GM23248 (cell line): ENCODE measurements at regions not wholly inside any gene's neighbourhood (a gene's known extent, or its start where the extent isn't known, plus 50 kb on each side); places are given as distances from the start of the nearest gene placed in this dataset.

Experiments used
- DNase-seq: peaks from one replicate; pipeline ENCODE4 v3.0.0-alpha.2; 2015
- H2AFZ ChIP-seq: fragments of 200-600 bp; sonication (generic); 2 replicates; pipeline ENCODE4 v1.6.1; 2016; ENCODE audit warnings: antibody characterized with exemption
- H3F3A ChIP-seq: fragments of 200-600 bp; sonication (generic); 2 replicates; pipeline ENCODE4 v1.6.1; 2016; ENCODE audit warnings: mild to moderate bottlenecking, antibody characterized with exemption, mixed run types; ENCODE audit not compliant: insufficient read depth
- H3K27ac ChIP-seq: fragments of 200-600 bp; sonication (generic); 2 replicates; pipeline ENCODE4 v1.5.1; 2016; ENCODE audit warnings: mild to moderate bottlenecking
- H3K27me3 ChIP-seq: fragments of 200-600 bp; sonication (generic); replicated peaks from 2 replicates; pipeline ENCODE4 v1.6.1; 2016; ENCODE audit warnings: mild to moderate bottlenecking; ENCODE audit not compliant: insufficient read depth
- H3K36me3 ChIP-seq: fragments of 200-600 bp; sonication (generic); 2 replicates; pipeline ENCODE4 v1.6.1; 2016; ENCODE audit warnings: low read depth, mild to moderate bottlenecking
- H3K4me1 ChIP-seq: fragments of 200-600 bp; sonication (generic); 2 replicates; pipeline ENCODE4 v1.6.1; 2016; ENCODE audit warnings: mild to moderate bottlenecking; ENCODE audit not compliant: insufficient read depth
- H3K4me2 ChIP-seq: fragments of 200-600 bp; sonication (generic); one replicate; pipeline ENCODE4 v1.6.1; 2016; ENCODE audit warnings: mild to moderate bottlenecking; ENCODE audit not compliant: unreplicated experiment
- H3K4me3 ChIP-seq: fragments of 200-600 bp; sonication (generic); 2 replicates; pipeline ENCODE4 v1.5.1; 2016; ENCODE audit warnings: mild to moderate bottlenecking
- H3K79me2 ChIP-seq: fragments of 200-600 bp; sonication (generic); 2 replicates; pipeline ENCODE4 v1.6.1; 2016; ENCODE audit warnings: mild to moderate bottlenecking; ENCODE audit not compliant: insufficient read depth
- H3K9ac ChIP-seq: fragments of 200-600 bp; sonication (generic); 2 replicates; pipeline ENCODE4 v1.6.1; 2016; ENCODE audit warnings: mild to moderate bottlenecking
- H3K9me2 ChIP-seq: fragments of 200-600 bp; sonication (generic); 2 replicates; pipeline ENCODE4 v1.6.1; 2016; ENCODE audit warnings: mixed run types, mild to moderate bottlenecking, moderate library complexity; ENCODE audit not compliant: insufficient read depth
- H3K9me3 ChIP-seq: fragments of 200-600 bp; sonication (generic); one replicate; pipeline ENCODE4 v1.6.1; 2017; ENCODE audit warnings: low read depth
- H4K20me1 ChIP-seq: fragments of 200-600 bp; sonication (generic); 2 replicates; pipeline ENCODE4 v1.6.0; 2016; ENCODE audit not compliant: insufficient read depth
- EZH2 ChIP-seq: fragments of 200-600 bp; sonication (generic); IDR thresholded peaks from 2 replicates; pipeline ENCODE4 v1.6.1; 2018; ENCODE audit warnings: antibody characterized with exemption, mild to moderate bottlenecking; ENCODE audit not compliant: insufficient read depth, poor library complexity, severe bottlenecking
- EZH2phosphoT487 ChIP-seq: fragments of 200-600 bp; sonication (generic); IDR thresholded peaks from 2 replicates; pipeline ENCODE4 v1.6.1; 2018; ENCODE audit warnings: antibody characterized with exemption, moderate library complexity, mild to moderate bottlenecking, low read depth; ENCODE audit not compliant: insufficient read depth
- WGBS, 2 experiments: methylation state at CpG; one replicate each; pipeline ENCODE4 v1.1.6; 2015 to 2017; ENCODE audit warnings: low lambda C conversion rate in 2 of 2, low coverage in 1 of 2; ENCODE audit errors: missing lambda C conversion rate in 2 of 2; 5-methylcytosine and 5-hydroxymethylcytosine counted together
- in situ Hi-C: fragments of 300-500 bp; cut with MboI; formaldehyde crosslinking; loops from 2 replicates; pipeline ENCODE4 v1.15.0; 2020

- Histone ChIP-seq H3K9me3 (no peaks in the 10 kb centered on the region), H3K4me1 (no peaks in the 10 kb centered on the region), H3K27ac (no peak overlapping the region), H3K9ac (no peak overlapping the region), H2AFZ (no peak overlapping the region), H4K20me1 (no peaks in the 10 kb centered on the region), H3F3A (no peaks in the 10 kb centered on the region), H3K4me3 (no peak overlapping the region), H3K9me2 (no peaks in the 10 kb centered on the region), H3K79me2 (no peaks in the 10 kb centered on the region), H3K27me3 (no peaks in the 10 kb centered on the region), H3K36me3 (no peaks in the 10 kb centered on the region), H3K4me2 (no peak overlapping the region)
- no peak for TF ChIP-seq EZH2phosphoT487
- no peak for TF ChIP-seq EZH2
- 3 to 18% methylated on average over 4 to 5 of the region's 5 CpGs for WGBS, 2 experiments
- in situ Hi-C loops, result no loop called here
- DNase-seq, result no peak
Observed at GRCh38 chrX:145727476-145727875, 90.2 kb upstream of the SLITRK2 start.

DNA sequence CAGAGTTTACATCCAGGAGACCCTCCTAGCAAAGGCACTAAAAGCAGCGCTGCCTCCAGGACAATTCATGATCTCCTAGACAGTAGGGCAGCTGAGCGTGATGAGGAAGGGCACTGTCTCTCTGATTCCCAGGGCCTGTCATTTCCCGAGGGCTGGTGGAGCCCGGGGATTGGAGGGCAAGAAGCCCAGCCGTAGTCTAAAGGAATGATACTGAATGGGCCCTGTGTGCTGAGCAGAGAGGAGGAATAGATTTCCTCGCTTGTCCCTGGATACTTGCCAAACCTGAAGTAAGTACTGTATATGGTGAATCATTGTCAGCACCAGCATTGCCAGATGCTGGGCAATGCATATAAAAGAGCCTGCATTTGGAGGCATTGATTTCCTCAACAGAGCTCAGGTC lies 88.0 kb upstream of the SLITRK2 start:
- TF ChIP-seq EZH2, result no peak
- no peak for TF ChIP-seq EZH2phosphoT487
- no peak overlapping the region for H3K27ac ChIP-seq
- no peak overlapping the region for H2AFZ ChIP-seq
- H3K79me2 ChIP-seq, result no peaks in the 10 kb centered on the region
- DNase-seq, result no peak
- no peaks in the 10 kb centered on the region for H3K9me3 ChIP-seq
- H3K4me2 ChIP-seq, result no peak overlapping the region
- H3K4me1 ChIP-seq, result no peaks in the 10 kb centered on the region
- no peak overlapping the region for H3K9ac ChIP-seq
- H3K36me3 ChIP-seq, result no peaks in the 10 kb centered on the region
- 8 to 20% methylated on average over 6 of the region's 6 CpGs for WGBS, 2 experiments
- no peaks in the 10 kb centered on the region for H3F3A ChIP-seq
- no peaks in the 10 kb centered on the region for H4K20me1 ChIP-seq
- H3K4me3 ChIP-seq, result no peak overlapping the region
- in situ Hi-C loops, result no loop called here
- H3K9me2 ChIP-seq, result no peaks in the 10 kb centered on the region
- no peaks in the 10 kb centered on the region for H3K27me3 ChIP-seq

DNA sequence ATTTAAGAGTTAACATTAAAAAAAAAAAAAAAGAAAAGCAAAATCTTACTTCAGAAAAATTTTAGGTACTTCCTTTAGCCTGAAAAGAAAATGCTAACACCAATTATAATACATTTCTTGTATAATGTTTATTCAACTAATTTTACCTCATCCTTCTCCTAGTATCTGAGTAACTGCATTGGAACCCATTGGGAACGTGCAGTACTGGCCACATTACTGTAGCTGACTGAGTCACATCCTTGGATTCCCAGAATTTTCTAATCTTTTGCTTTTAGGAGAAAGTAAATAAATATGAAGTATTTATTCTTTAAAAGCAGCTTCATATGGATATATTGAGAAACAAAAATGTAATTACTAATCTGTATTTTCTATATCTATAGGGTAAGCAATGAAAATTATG lies 82.6 kb upstream of the SLITRK2 start:
- Histone ChIP-seq H3F3A (no peaks in the 10 kb centered on the region), H3K4me3 (no peak overlapping the region), H3K9ac (no peak overlapping the region), H3K9me2 (no peaks in the 10 kb centered on the region), H4K20me1 (no peaks in the 10 kb centered on the region), H3K9me3 (no peaks in the 10 kb centered on the region), H3K27me3 (no peaks in the 10 kb centered on the region), H3K36me3 (no peaks in the 10 kb centered on the region), H3K27ac (no peak overlapping the region), H3K79me2 (no peaks in the 10 kb centered on the region), H3K4me1 (no peaks in the 10 kb centered on the region), H3K4me2 (no peak overlapping the region), H2AFZ (no peak overlapping the region)
- TF ChIP-seq EZH2 (no peak), EZH2phosphoT487 (no peak)
- in situ Hi-C loops, result no loop called here
- no peak for DNase-seq
- WGBS, 2 experiments, result 0 to 11% methylated on average over 1 of the region's 1 CpG

DNA sequence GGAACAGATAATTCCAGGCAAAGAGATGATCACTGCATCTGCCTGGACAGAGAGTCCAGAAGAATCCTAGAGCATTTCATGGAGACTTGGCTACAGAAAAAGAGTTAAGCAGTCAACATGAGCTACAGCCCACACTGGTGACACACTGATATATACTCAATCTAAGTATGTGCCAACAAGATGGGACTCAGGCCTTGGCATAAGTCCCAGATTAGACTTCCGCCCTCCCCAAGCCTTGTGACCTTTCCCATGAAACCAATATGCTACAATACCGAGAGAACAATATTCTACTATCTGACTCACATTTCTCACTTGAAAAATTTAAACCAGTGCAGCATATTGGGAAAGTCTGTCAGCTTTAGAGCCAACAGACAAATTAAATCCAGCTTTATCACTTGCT lies 65.7 kb upstream of the SLITRK2 start:
- Histone ChIP-seq H3K9ac (no peak overlapping the region), H3K9me2 (no peaks in the 10 kb centered on the region), H3K4me1 (no peaks in the 10 kb centered on the region), H4K20me1 (no peaks in the 10 kb centered on the region), H3K36me3 (no peaks in the 10 kb centered on the region), H3F3A (no peaks in the 10 kb centered on the region), H3K79me2 (no peaks in the 10 kb centered on the region), H2AFZ (no peak overlapping the region), H3K9me3 (no peaks in the 10 kb centered on the region), H3K27ac (no peak overlapping the region), H3K4me3 (no peak overlapping the region), H3K4me2 (no peak overlapping the region), H3K27me3 (no peaks in the 10 kb centered on the region)
- whole genome bisulfite sequencing, 2 experiments, result 0% methylated on average over 1 to 2 of the region's 2 CpGs
- DNase-seq, result no peak
- in situ Hi-C loops, result no loop called here
- TF ChIP-seq EZH2phosphoT487, result no peak
- no peak for TF ChIP-seq EZH2
